H1 (cell line): ENCODE measurements at regions not wholly inside any gene's neighbourhood (a gene's known extent, or its start where the extent isn't known, plus 50 kb on each side); places are given as distances from the start of the nearest gene placed in this dataset.

ENCODE experiments used
- BACH1 ChIP-seq: IDR thresholded peaks from 2 replicates; pipeline ENCODE4 v1.6.1; 2012; ENCODE audit warnings: low read length, improper control_type of control experiment
- CTBP2 ChIP-seq: IDR thresholded peaks from 2 replicates; pipeline ENCODE4 v1.7.0; 2011; ENCODE audit warnings: borderline replicate concordance, mild to moderate bottlenecking, moderate library complexity, mixed read lengths, low read length; ENCODE audit not compliant: insufficient read depth, insufficient read length
- EP300 ChIP-seq, 2 experiments: IDR thresholded peaks; 1 replicate in 1 of 2; 2 replicates in 1 of 2; pipeline ENCODE4 v1.6.1; 2011 to 2012; ENCODE audit warnings: low read depth in 2 of 2, low read length in 2 of 2, mild to moderate bottlenecking in 2 of 2, borderline replicate concordance in 1 of 2, inconsistent platforms in 1 of 2, moderate library complexity in 1 of 2

GRCh38 chr17:69909389-69909788, 165.6 kb upstream of the KCNJ16 start (continued):
- TF ChIP-seq CTBP2 (no peak), EP300 (IDR thresholded peaks at IDR 0.05; ENCODE audit: borderline replicate concordance in 1 of 2, low read depth in 2 of 2, low read length in 2 of 2) (no peak), BACH1 (no peak)
